GM13977 (cell line): ENCODE measurements at regions not wholly inside any gene's neighbourhood (a gene's known extent, or its start where the extent isn't known, plus 50 kb on each side); places are given as distances from the start of the nearest gene placed in this dataset.

Experiments used
- DNase-seq: peaks from one replicate; pipeline ENCODE4 v3.0.0; 2012; ENCODE audit warnings: low spot score
- in situ Hi-C: fragments of 300-500 bp; cut with MboI; formaldehyde crosslinking; loops from one replicate; pipeline ENCODE4 v1.12.0; 2022; ENCODE audit warnings: low sequenced_read_pairs, low pct_unique_long_range_greater_than_20kb, mixed read lengths, inconsistent platforms; ENCODE audit not compliant: unreplicated experiment
- TF ChIP-seq, protein P1 (sequence below): IDR thresholded peaks from 2 replicates; pipeline ENCODE4 v1.5.1; 2012; ENCODE audit warnings: mild to moderate bottlenecking, control low read depth; ENCODE audit not compliant: insufficient read depth; ENCODE audit errors: extremely low read depth, missing control alignments

DNA sequence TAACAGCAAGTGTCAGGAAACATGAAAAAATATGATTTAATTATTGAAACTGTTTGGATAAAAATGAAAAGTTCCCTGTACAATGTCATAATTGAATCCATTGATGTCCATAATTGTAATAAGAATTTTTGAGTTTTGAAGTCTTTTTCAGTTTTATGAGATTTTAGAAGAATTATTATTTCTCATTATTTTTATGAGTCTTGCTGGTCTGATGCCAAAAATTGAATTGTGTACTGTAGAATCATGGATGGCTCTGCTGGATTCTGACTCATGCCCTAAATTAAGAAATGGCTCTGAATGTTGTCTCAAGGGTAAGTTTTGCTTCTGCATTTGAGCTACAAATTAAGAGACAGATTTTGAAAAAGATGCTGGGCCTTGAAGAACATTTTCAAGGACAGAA lies 132.8 kb upstream of the MAP9 start:
- in situ Hi-C loops: no loop called here
- TF ChIP-seq, protein P1, sequence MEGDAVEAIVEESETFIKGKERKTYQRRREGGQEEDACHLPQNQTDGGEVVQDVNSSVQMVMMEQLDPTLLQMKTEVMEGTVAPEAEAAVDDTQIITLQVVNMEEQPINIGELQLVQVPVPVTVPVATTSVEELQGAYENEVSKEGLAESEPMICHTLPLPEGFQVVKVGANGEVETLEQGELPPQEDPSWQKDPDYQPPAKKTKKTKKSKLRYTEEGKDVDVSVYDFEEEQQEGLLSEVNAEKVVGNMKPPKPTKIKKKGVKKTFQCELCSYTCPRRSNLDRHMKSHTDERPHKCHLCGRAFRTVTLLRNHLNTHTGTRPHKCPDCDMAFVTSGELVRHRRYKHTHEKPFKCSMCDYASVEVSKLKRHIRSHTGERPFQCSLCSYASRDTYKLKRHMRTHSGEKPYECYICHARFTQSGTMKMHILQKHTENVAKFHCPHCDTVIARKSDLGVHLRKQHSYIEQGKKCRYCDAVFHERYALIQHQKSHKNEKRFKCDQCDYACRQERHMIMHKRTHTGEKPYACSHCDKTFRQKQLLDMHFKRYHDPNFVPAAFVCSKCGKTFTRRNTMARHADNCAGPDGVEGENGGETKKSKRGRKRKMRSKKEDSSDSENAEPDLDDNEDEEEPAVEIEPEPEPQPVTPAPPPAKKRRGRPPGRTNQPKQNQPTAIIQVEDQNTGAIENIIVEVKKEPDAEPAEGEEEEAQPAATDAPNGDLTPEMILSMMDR: no peak

GRCh38 chr4:155506745-155507144 lies 130.0 kb upstream of the MAP9 start:
- in situ Hi-C loops: no loop called here
- TF ChIP-seq, protein P1: no peak
- DNase-seq: no peak

More for the DNA sequence above, 132.8 kb upstream of the MAP9 start:
- no peak for DNase-seq

DNA sequence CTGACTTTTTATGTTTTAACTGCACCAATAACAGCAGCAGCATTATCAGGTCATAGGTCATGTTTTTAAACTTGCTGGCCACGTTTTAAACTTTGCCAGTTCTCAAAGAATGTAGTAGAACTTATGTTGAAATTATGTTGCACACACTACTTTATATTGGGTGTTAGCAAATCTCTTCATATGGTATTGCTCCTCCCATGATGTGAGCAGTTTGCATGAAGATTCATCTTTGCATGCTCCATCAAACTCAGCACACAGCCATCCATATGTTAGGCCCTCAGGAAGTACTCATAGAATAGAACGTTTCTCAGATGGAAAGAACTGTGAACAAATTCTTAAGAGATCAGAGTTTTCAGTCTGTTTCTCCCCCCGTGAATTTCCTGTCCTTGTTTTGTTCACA lies 128.6 kb upstream of the MAP9 start:
- TF ChIP-seq, protein P1: no peak
- in situ Hi-C loops: no loop called here
- DNase-seq: no peak

- TF ChIP-seq, protein P1: no peak
- in situ Hi-C loops: no loop called here
- no peak for DNase-seq
Observed at GRCh38 chr4:155497306-155497705, 120.5 kb upstream of the MAP9 start.

- TF ChIP-seq, protein P1: no peak
- DNase-seq: no peak
- in situ Hi-C loops: no loop called here
Observed at GRCh38 chr4:155496294-155496626, 119.5 kb upstream of the MAP9 start.

DNA sequence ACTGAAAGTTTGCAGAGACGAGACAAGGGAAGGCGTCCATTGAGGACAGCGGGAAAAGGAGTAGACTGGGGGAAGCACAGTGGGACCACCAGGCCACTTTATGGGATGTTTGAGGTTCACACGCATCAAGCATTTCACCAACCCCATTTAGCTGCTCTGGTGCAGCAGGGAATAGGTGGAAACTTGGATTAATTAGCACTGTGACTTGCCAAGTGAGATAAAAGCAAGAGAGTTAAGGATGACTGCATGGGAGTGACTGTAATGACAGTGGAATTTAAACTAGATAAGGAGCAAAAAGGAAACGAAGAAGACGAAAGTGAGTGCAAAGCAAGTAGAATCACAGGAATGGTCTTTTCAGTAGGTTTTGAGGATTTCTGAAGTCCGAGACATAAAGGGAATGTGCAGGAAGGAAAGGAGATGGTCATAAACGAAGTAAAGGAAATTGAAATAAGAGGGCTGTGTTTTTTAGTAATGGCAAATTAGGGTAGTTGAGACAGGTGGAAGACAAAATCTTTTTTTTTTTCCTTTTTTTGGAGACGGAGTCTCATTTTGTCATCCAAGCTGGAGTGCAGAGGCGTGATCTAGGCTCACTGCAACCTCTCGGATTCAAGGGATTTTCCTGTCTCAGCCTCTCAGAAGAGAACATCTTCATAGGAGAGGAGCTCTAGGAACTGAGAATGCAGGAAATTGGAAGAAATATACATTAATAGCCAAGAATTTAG lies 119.0 kb upstream of the MAP9 start:
- in situ Hi-C loops: no loop called here
- TF ChIP-seq, protein P1: no peak

More for the DNA sequence above, 119.0 kb upstream of the MAP9 start:
- no peak for DNase-seq
